ENCODE measurements at regions not wholly inside any gene's neighbourhood (a gene's known extent, or its start where the extent isn't known, plus 50 kb on each side); places are given as distances from the start of the nearest gene placed in this dataset.

DNA sequence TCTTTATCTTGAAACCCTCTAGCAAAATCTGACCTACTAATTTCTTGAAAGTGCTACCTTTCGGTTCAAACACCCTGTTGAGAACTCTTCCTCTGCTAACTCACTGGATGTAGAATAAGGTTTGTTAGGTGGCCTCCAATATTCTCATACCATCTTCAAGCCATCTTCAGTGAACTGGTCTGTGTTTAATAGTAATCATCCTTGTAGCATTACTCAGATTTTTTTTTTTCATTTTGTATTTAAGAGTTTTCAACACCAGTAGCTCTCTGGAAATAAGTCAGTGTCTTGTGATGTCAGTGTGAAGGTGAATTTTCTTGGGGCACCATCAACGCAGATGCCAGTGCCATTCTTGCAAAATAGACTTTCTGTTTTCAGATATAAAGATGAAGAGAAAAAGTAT lies 140.6 kb upstream of the AHI1 start:
- DNase-seq, result no peak
- Histone ChIP-seq H3K9me3 (no peaks in the 10 kb centered on the region), H3K4me1 (no peaks in the 10 kb centered on the region), H3K4me3 (replicated peaks in 1 of 3) (no peak overlapping the region), H3K36me3 (no peaks in the 10 kb centered on the region), H3K27ac (no peak overlapping the region), H3K27me3 (no peaks in the 10 kb centered on the region)
- intact Hi-C loops (cut with DNase I), result no loop called here
- WGBS, 2 donors, result 90 to 96% methylated on average over 2 of the region's 2 CpGs
- TF ChIP-seq, protein P1, sequence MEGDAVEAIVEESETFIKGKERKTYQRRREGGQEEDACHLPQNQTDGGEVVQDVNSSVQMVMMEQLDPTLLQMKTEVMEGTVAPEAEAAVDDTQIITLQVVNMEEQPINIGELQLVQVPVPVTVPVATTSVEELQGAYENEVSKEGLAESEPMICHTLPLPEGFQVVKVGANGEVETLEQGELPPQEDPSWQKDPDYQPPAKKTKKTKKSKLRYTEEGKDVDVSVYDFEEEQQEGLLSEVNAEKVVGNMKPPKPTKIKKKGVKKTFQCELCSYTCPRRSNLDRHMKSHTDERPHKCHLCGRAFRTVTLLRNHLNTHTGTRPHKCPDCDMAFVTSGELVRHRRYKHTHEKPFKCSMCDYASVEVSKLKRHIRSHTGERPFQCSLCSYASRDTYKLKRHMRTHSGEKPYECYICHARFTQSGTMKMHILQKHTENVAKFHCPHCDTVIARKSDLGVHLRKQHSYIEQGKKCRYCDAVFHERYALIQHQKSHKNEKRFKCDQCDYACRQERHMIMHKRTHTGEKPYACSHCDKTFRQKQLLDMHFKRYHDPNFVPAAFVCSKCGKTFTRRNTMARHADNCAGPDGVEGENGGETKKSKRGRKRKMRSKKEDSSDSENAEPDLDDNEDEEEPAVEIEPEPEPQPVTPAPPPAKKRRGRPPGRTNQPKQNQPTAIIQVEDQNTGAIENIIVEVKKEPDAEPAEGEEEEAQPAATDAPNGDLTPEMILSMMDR (IDR thresholded peaks at IDR 0.05), result no peak
- TF ChIP-seq POLR2A (IDR thresholded peaks at IDR 0.05), result no peak

DNA sequence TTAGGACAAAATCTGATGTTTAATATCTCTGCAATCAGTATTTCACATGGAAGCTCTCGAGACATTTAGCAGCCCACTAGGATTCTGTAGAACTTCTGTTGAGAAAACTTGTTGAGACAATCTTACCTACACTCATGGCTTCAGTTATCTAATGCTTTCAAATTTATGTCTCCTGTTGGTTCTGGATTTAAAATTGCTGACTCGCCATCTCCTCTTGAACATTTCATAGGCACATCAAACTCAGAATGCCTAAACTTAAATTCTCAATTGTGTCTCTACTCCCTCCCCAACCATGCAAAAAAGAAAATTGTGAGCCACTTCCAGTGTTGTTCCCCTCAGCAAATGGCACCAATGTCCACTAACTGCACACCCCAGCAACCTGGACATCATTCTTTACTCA lies 142.5 kb upstream of the AHI1 start:
- no peak for DNase-seq
- 97% methylated on average over 2 of the region's 2 CpGs for WGBS, 2 donors
- Histone ChIP-seq H3K27ac (no peak overlapping the region), H3K9me3 (no peaks in the 10 kb centered on the region), H3K27me3 (no peaks in the 10 kb centered on the region), H3K4me3 (replicated peaks in 1 of 3) (no peak overlapping the region), H3K4me1 (no peaks in the 10 kb centered on the region), H3K36me3 (no peaks in the 10 kb centered on the region)
- TF ChIP-seq, protein P1 (IDR thresholded peaks at IDR 0.05), result no peak
- no peak for TF ChIP-seq POLR2A (IDR thresholded peaks at IDR 0.05)
- intact Hi-C loops (cut with DNase I), result no loop called here

DNA sequence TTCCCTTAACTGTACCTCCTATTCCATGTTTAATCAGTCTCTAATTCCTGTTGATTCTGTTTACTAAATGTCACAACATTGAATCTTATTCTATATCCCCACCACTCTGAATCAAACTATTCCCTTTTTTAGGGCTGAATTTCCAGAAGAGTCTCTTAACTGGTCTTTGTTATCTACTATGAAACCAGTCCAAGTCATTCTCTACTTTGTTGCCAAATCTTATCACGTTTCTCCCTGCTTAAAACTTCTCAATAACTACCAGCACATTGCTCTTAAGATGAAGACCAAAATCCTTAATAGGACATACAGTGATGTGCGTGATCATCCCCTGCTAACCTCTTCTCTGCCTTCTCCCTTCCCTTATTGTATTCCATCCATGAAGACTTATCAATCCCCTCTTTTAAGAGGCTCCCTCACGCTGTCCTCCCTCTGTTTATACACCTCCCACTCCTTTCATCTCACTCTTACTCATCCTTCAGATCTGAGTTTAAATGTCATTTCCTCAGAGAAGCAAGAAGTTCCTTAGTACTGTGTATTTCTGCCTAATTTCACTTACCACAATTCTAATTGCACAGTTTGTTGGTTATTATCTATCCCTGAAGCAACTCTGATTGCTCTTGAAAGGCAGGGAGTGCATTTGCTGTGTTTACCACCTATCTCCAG lies 143.0 kb upstream of the AHI1 start:
- WGBS, 2 donors, result 75 to 84% methylated on average over 3 of the region's 3 CpGs

DNA sequence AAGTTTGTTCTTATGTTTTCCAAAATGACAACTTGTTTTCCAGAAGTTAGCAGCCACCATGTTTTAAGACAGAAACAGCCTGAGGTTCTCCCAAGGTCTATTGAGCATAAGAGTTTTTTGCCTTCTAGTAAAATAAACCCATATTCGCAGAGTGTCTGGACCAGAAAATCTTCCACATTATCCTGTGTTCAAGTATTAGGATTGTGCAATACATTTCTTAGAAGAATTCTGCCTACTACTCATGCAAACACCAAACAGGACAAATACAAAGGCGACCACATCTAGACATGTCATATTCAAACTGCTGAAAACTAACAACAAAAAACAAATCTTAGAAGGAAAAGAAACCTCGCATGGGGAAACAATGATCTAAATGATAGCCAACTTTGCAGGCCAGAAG lies 145.4 kb upstream of the AHI1 start:
- Histone ChIP-seq H3K4me1 (no peaks in the 10 kb centered on the region), H3K4me3 (replicated peaks in 1 of 3) (no peak overlapping the region), H3K36me3 (no peaks in the 10 kb centered on the region), H3K27ac (no peak overlapping the region), H3K9me3 (no peaks in the 10 kb centered on the region), H3K27me3 (no peaks in the 10 kb centered on the region)
- intact Hi-C loops (cut with DNase I), result no loop called here
- DNase-seq, result no peak
- no peak for TF ChIP-seq POLR2A (IDR thresholded peaks at IDR 0.05)
- TF ChIP-seq, protein P1 (IDR thresholded peaks at IDR 0.05), result no peak
- WGBS, 2 donors, result 89 to 91% methylated on average over 3 of the region's 3 CpGs

More for the DNA sequence above, 143.0 kb upstream of the AHI1 start:
- no peak overlapping the region for H3K4me3 ChIP-seq (replicated peaks in 1 of 3)
- H3K9me3 ChIP-seq, result no peaks in the 10 kb centered on the region
- H3K4me1 ChIP-seq, result no peaks in the 10 kb centered on the region
- H3K27ac ChIP-seq, result no peak overlapping the region
- DNase-seq, result no peak
- no peaks in the 10 kb centered on the region for H3K36me3 ChIP-seq
- intact Hi-C loops (cut with DNase I), result no loop called here
- no peaks in the 10 kb centered on the region for H3K27me3 ChIP-seq
- TF ChIP-seq, protein P1 (IDR thresholded peaks at IDR 0.05), result no peak
- no peak for TF ChIP-seq POLR2A (IDR thresholded peaks at IDR 0.05)

DNA sequence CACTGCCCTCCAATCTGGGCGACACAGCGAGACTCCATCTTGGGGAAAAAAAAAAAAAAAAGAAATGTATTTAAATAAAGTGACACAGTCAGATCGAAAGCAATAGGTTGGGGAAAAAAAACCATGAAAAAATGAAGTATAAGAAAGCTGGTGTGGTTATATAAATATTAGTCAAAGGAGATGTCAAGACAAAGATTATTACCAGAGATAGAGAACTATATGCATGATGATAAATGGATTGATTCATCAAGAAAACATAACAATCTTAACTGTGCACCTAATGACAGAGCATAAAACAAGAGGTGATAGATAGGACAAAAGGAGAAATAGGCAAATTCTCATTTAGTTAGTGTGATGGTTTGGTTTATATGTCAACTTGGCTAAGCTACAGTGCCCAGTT lies 146.9 kb upstream of the AHI1 start:
- WGBS, 2 donors, result 76 to 95% methylated on average over 3 of the region's 3 CpGs

More for the DNA sequence above, 146.9 kb upstream of the AHI1 start:
- Histone ChIP-seq H3K4me3 (replicated peaks in 1 of 3) (no peak overlapping the region), H3K4me1 (no peaks in the 10 kb centered on the region), H3K27ac (no peak overlapping the region), H3K9me3 (no peaks in the 10 kb centered on the region), H3K36me3 (no peaks in the 10 kb centered on the region), H3K27me3 (no peaks in the 10 kb centered on the region)
- no peak for TF ChIP-seq POLR2A (IDR thresholded peaks at IDR 0.05)
- TF ChIP-seq, protein P1 (IDR thresholded peaks at IDR 0.05), result no peak
- no peak for DNase-seq
- intact Hi-C loops (cut with DNase I), result no loop called here

Data from thyroid gland (tissue), 4 donors.